Activated naive CD4-positive, alpha-beta T cell treated with anti-CD3 and anti-CD28 coated beads, Interleukin-2, amount 10 ng/mL, durations not matched to agents 7 days and 5 days (primary cell): ENCODE measurements at regions not wholly inside any gene's neighbourhood (a gene's known extent, or its start where the extent isn't known, plus 50 kb on each side); places are given as distances from the start of the nearest gene placed in this dataset.
"Not testable (repeated sequence)": the region's sequence is repeated elsewhere in the genome, so short reads cannot be mapped to it uniquely, and the experiment has no call there.

Source experiments
- CTCF ChIA-PET: fragments of 350-600 bp; sonication (Branson Sonifier 250); formaldehyde crosslinking; loops from one replicate; lab custom pipeline; 2021; ENCODE audit warnings: antibody characterized with exemption; lab: Charles Lee
- DNase-seq: peaks from one replicate; pipeline ENCODE4 v3.0.0-alpha.2; 2020
- H3K27ac Mint-ChIP-seq: one replicate; pipeline ENCODE4 v1.8.0; 2021; ENCODE audit warnings: mild to moderate bottlenecking, moderate library complexity, mixed read lengths
- H3K27me3 Mint-ChIP-seq: one replicate; pipeline ENCODE4 v1.8.0; 2021; ENCODE audit warnings: mild to moderate bottlenecking, mixed read lengths
- H3K36me3 Mint-ChIP-seq: one replicate; pipeline ENCODE4 v1.8.0; 2021; ENCODE audit warnings: mixed read lengths
- H3K4me1 Mint-ChIP-seq: one replicate; pipeline ENCODE4 v1.8.0; 2021; ENCODE audit warnings: mixed read lengths
- H3K4me3 Mint-ChIP-seq: one replicate; pipeline ENCODE4 v1.8.0; 2021; ENCODE audit warnings: mild to moderate bottlenecking, moderate library complexity, mixed read lengths
- H3K9me3 Mint-ChIP-seq: one replicate; pipeline ENCODE4 v1.8.0; 2021; ENCODE audit warnings: mixed read lengths

- Mint-ChIP-seq H3K9me3 (peaks cover 6% of the 10 kb centered on the region), H3K4me1 (no peaks in the 10 kb centered on the region), H3K27me3 (no peaks in the 10 kb centered on the region), H3K36me3 (no peaks in the 10 kb centered on the region), H3K4me3 (no peak overlapping the region), H3K27ac (no peak overlapping the region)
- CTCF ChIA-PET, result no interaction called here
- no peak for DNase-seq
Measured at GRCh38 chr4:10866666-10867065, 182.1 kb upstream of the CLNK start.

- H3K4me1 Mint-ChIP-seq, result no peaks in the 10 kb centered on the region
- CTCF ChIA-PET, result no interaction called here
Measured at GRCh38 chr4:10861036-10861435, 176.5 kb upstream of the CLNK start.

GRCh38 chr4:10856271-10856782, 171.8 kb upstream of the CLNK start:
- peaks cover 4% of the 10 kb centered on the region for H3K27me3 Mint-ChIP-seq
- H3K36me3 Mint-ChIP-seq, result no peaks in the 10 kb centered on the region
- no peaks in the 10 kb centered on the region for H3K9me3 Mint-ChIP-seq
- no peak overlapping the region for H3K27ac Mint-ChIP-seq
- DNase-seq, result no peak
- no peak overlapping the region for H3K4me3 Mint-ChIP-seq
- CTCF ChIA-PET, result no interaction called here
- peaks cover 5% of the 10 kb centered on the region for H3K4me1 Mint-ChIP-seq

More at GRCh38 chr4:10861036-10861435, 176.5 kb upstream of the CLNK start:
- Mint-ChIP-seq H3K27ac (no peak overlapping the region), H3K27me3 (no peaks in the 10 kb centered on the region), H3K4me3 (no peak overlapping the region), H3K36me3 (no peaks in the 10 kb centered on the region), H3K9me3 (no peaks in the 10 kb centered on the region)
- no peak for DNase-seq

GRCh38 chr4:10853196-10853595, 168.6 kb upstream of the CLNK start:
- Mint-ChIP-seq H3K36me3 (no peaks in the 10 kb centered on the region), H3K9me3 (no peaks in the 10 kb centered on the region), H3K27me3 (peaks cover 4% of the 10 kb centered on the region), H3K4me3 (no peak overlapping the region), H3K27ac (no peak overlapping the region), H3K4me1 (peaks cover 5% of the 10 kb centered on the region)
- no peak for DNase-seq
- CTCF ChIA-PET, result no interaction called here

- DNase-seq, result no peak
- Mint-ChIP-seq H3K4me1 (no peaks in the 10 kb centered on the region), H3K9me3 (no peaks in the 10 kb centered on the region), H3K4me3 (no peak overlapping the region), H3K27ac (no peak overlapping the region), H3K27me3 (no peaks in the 10 kb centered on the region), H3K36me3 (no peaks in the 10 kb centered on the region)
- CTCF ChIA-PET, result no interaction called here
Measured at GRCh38 chr4:10841697-10842096, 157.1 kb upstream of the CLNK start.

- Mint-ChIP-seq H3K4me1 (no peaks in the 10 kb centered on the region), H3K4me3 (no peak overlapping the region), H3K27ac (no peak overlapping the region), H3K9me3 (no peaks in the 10 kb centered on the region), H3K27me3 (no peaks in the 10 kb centered on the region), H3K36me3 (no peaks in the 10 kb centered on the region)
- no peak for DNase-seq
- CTCF ChIA-PET, result no interaction called here
Measured at GRCh38 chr4:10837151-10837550, 152.6 kb upstream of the CLNK start.

GRCh38 chr4:10832806-10833628, 148.4 kb upstream of the CLNK start:
- Mint-ChIP-seq H3K27me3 (no peaks in the 10 kb centered on the region), H3K27ac (no peak overlapping the region), H3K9me3 (no peaks in the 10 kb centered on the region), H3K36me3 (no peaks in the 10 kb centered on the region), H3K4me1 (no peaks in the 10 kb centered on the region), H3K4me3 (no peak overlapping the region)
- CTCF ChIA-PET, result no interaction called here
- no peak for DNase-seq

- Mint-ChIP-seq H3K27me3 (no peaks in the 10 kb centered on the region), H3K4me1 (no peaks in the 10 kb centered on the region), H3K36me3 (no peaks in the 10 kb centered on the region), H3K9me3 (no peaks in the 10 kb centered on the region), H3K4me3 (no peak overlapping the region), H3K27ac (no peak overlapping the region)
- no peak for DNase-seq
- CTCF ChIA-PET, result no interaction called here
Measured at GRCh38 chr4:10831727-10832408, 147.3 kb upstream of the CLNK start.

GRCh38 chr4:10828918-10829538, 144.5 kb upstream of the CLNK start:
- H3K36me3 Mint-ChIP-seq, CTCF ChIA-PET, H3K27ac Mint-ChIP-seq, H3K4me3 Mint-ChIP-seq, DNase-seq, H3K4me1 Mint-ChIP-seq, H3K9me3 Mint-ChIP-seq, H3K27me3 Mint-ChIP-seq: not testable (repeated sequence)

GRCh38 chr4:10821826-10822225, 137.3 kb upstream of the CLNK start:
- Mint-ChIP-seq H3K4me3 (no peak overlapping the region), H3K27me3 (no peaks in the 10 kb centered on the region), H3K9me3 (no peaks in the 10 kb centered on the region), H3K36me3 (no peaks in the 10 kb centered on the region), H3K27ac (no peak overlapping the region), H3K4me1 (no peaks in the 10 kb centered on the region)
- no peak for DNase-seq
- CTCF ChIA-PET, result no interaction called here

- no peaks in the 10 kb centered on the region for H3K27me3 Mint-ChIP-seq
- no peaks in the 10 kb centered on the region for H3K36me3 Mint-ChIP-seq
- H3K9me3 Mint-ChIP-seq, result no peaks in the 10 kb centered on the region
- CTCF ChIA-PET, result no interaction called here
- DNase-seq, result no peak
- H3K27ac Mint-ChIP-seq, result no peak overlapping the region
- H3K4me3 Mint-ChIP-seq, result no peak overlapping the region
- H3K4me1 Mint-ChIP-seq, result no peaks in the 10 kb centered on the region
Measured at GRCh38 chr4:10816571-10816970, 132.0 kb upstream of the CLNK start.

GRCh38 chr4:10811991-10812390, 127.4 kb upstream of the CLNK start:
- no peak overlapping the region for H3K27ac Mint-ChIP-seq
- no peaks in the 10 kb centered on the region for H3K36me3 Mint-ChIP-seq
- DNase-seq, result no peak
- no peak overlapping the region for H3K4me3 Mint-ChIP-seq
- H3K4me1 Mint-ChIP-seq, result no peaks in the 10 kb centered on the region
- H3K27me3 Mint-ChIP-seq, result no peaks in the 10 kb centered on the region
- H3K9me3 Mint-ChIP-seq, result no peaks in the 10 kb centered on the region
- CTCF ChIA-PET, result no interaction called here

- H3K9me3 Mint-ChIP-seq, result peaks cover 4% of the 10 kb centered on the region
- DNase-seq, result no peak
- H3K27me3 Mint-ChIP-seq, result no peaks in the 10 kb centered on the region
- CTCF ChIA-PET, result no interaction called here
- H3K27ac Mint-ChIP-seq, result no peak overlapping the region
- no peak overlapping the region for H3K4me3 Mint-ChIP-seq
- no peaks in the 10 kb centered on the region for H3K36me3 Mint-ChIP-seq
- no peaks in the 10 kb centered on the region for H3K4me1 Mint-ChIP-seq
Measured at GRCh38 chr4:10810411-10810810, 125.8 kb upstream of the CLNK start.

GRCh38 chr4:10809905-10810304, 125.3 kb upstream of the CLNK start:
- Mint-ChIP-seq H3K27ac (no peak overlapping the region), H3K9me3 (peaks cover 4% of the 10 kb centered on the region), H3K4me3 (no peak overlapping the region), H3K36me3 (no peaks in the 10 kb centered on the region), H3K27me3 (no peaks in the 10 kb centered on the region), H3K4me1 (no peaks in the 10 kb centered on the region)
- no peak for DNase-seq
- CTCF ChIA-PET, result no interaction called here
